Immature natural killer cell (primary cell): ENCODE measurements at regions not wholly inside any gene's neighbourhood (a gene's known extent, or its start where the extent isn't known, plus 50 kb on each side); places are given as distances from the start of the nearest gene placed in this dataset.

Experiments used
- DNase-seq, 3 donors: peaks; one replicate each; pipeline ENCODE4 v3.0.0; 2022; ENCODE audit warnings: mixed read lengths in 1 of 3
- H3K27ac Mint-ChIP-seq, 6 donors: one replicate each; pipeline ENCODE4 v1.8.0; 2020; ENCODE audit warnings: mixed read lengths in 6 of 6, mild to moderate bottlenecking in 5 of 6, inconsistent platforms in 4 of 6, moderate library complexity in 3 of 6
- H3K27me3 Mint-ChIP-seq, 3 donors: one replicate each; pipeline ENCODE4 v1.8.0; 2020 to 2021; ENCODE audit warnings: low read depth in 3 of 3, mild to moderate bottlenecking in 3 of 3, mixed read lengths in 3 of 3, moderate library complexity in 3 of 3, inconsistent platforms in 1 of 3
- H3K36me3 Mint-ChIP-seq, 3 donors: one replicate each; pipeline ENCODE4 v1.8.0; 2020; ENCODE audit warnings: mixed read lengths in 3 of 3, inconsistent platforms in 2 of 3, mild to moderate bottlenecking in 2 of 3
- H3K4me1 Mint-ChIP-seq, 2 donors: one replicate each; pipeline ENCODE4 v1.8.0; 2020; ENCODE audit warnings: inconsistent platforms in 2 of 2, mild to moderate bottlenecking in 2 of 2, mixed read lengths in 2 of 2, moderate library complexity in 1 of 2
- H3K4me3 Mint-ChIP-seq, 5 donors: one replicate each; pipeline ENCODE4 v1.8.0; 2020; ENCODE audit warnings: mild to moderate bottlenecking in 5 of 5, mixed read lengths in 5 of 5, inconsistent platforms in 3 of 5, moderate library complexity in 3 of 5
- H3K9me3 Mint-ChIP-seq, 6 donors: one replicate each; pipeline ENCODE4 v1.8.0; 2020; ENCODE audit warnings: mild to moderate bottlenecking in 6 of 6, mixed read lengths in 6 of 6, inconsistent platforms in 4 of 6, moderate library complexity in 3 of 6

- H3K27ac Mint-ChIP-seq = no peak overlapping the region
- H3K4me3 Mint-ChIP-seq = no peak overlapping the region
- H3K9me3 Mint-ChIP-seq = peaks cover 0 to 29% (median 10%) of the 10 kb centered on the region in 6 donors
- peaks cover 0 to 11% (median 4%) of the 10 kb centered on the region in 3 donors for H3K36me3 Mint-ChIP-seq
- no peak for DNase-seq
- H3K27me3 Mint-ChIP-seq = peaks cover 2 to 6% (median 3%) of the 10 kb centered on the region in 3 donors
- H3K4me1 Mint-ChIP-seq = peaks cover 0 to 6% of the 10 kb centered on the region in 2 donors
These were observed 156.1 kb upstream of the NCK2 start for GRCh38 chr2:105588581-105588980.

- Mint-ChIP-seq H3K4me3 (no peak overlapping the region), H3K27ac (no peak overlapping the region), H3K36me3 (peaks cover 0 to 11% (median 4%) of the 10 kb centered on the region in 3 donors), H3K4me1 (peaks cover 0 to 6% of the 10 kb centered on the region in 2 donors), H3K9me3 (peaks cover 0 to 29% (median 10%) of the 10 kb centered on the region in 6 donors), H3K27me3 (peaks cover under 1 to 6% (median 2%) of the 10 kb centered on the region in 3 donors)
- DNase-seq = no peak
These were observed 157.1 kb upstream of the NCK2 start for GRCh38 chr2:105587637-105588036.

- H3K27me3 Mint-ChIP-seq = peaks cover 0 to 6% (median 2%) of the 10 kb centered on the region in 3 donors
- peaks cover 0 to 21% (median 7%) of the 10 kb centered on the region in 6 donors for H3K9me3 Mint-ChIP-seq
- DNase-seq = no peak
- peak overlapping the region in 1 of 6 donors; percentile 23 for H3K27ac Mint-ChIP-seq
- no peak overlapping the region for H3K4me3 Mint-ChIP-seq
- H3K36me3 Mint-ChIP-seq = peaks cover 0 to 10% (median 4%) of the 10 kb centered on the region in 3 donors
- peaks cover 0 to 6% of the 10 kb centered on the region in 2 donors for H3K4me1 Mint-ChIP-seq
These were observed 160.2 kb upstream of the NCK2 start for GRCh38 chr2:105584435-105585010.

GRCh38 chr2:105582952-105583660 lies 161.6 kb upstream of the NCK2 start:
- Mint-ChIP-seq H3K27me3 (peaks cover 0 to 2% (median 2%) of the 10 kb centered on the region in 3 donors), H3K4me3 (no peak overlapping the region), H3K27ac (no peak overlapping the region), H3K9me3 (peaks cover 0 to 9% (median 3%) of the 10 kb centered on the region in 6 donors), H3K4me1 (peaks cover 0 to 6% of the 10 kb centered on the region in 2 donors), H3K36me3 (peaks cover 0 to 4% (median 2%) of the 10 kb centered on the region in 3 donors)
- DNase-seq = no peak

- Mint-ChIP-seq H3K4me1 (peaks cover 0 to 6% of the 10 kb centered on the region in 2 donors), H3K27ac (no peak overlapping the region), H3K36me3 (no peaks in the 10 kb centered on the region)
These were observed 163.2 kb upstream of the NCK2 start for GRCh38 chr2:105581555-105581944.

GRCh38 chr2:105580870-105581554 lies 163.7 kb upstream of the NCK2 start:
- Mint-ChIP-seq H3K4me1 (peaks cover 0 to 6% of the 10 kb centered on the region in 2 donors), H3K27ac (no peak overlapping the region), H3K36me3 (no peaks in the 10 kb centered on the region), H3K9me3 (peaks cover 0 to 4% (median 0%) of the 10 kb centered on the region in 6 donors), H3K27me3 (peaks cover 0 to 3% (median 2%) of the 10 kb centered on the region in 3 donors), H3K4me3 (no peak overlapping the region)
- DNase-seq = no peak

More at GRCh38 chr2:105581555-105581944, 163.2 kb upstream of the NCK2 start:
- Mint-ChIP-seq H3K9me3 (peaks cover 0 to 4% (median 0%) of the 10 kb centered on the region in 6 donors), H3K27me3 (peaks cover 0 to 3% (median 2%) of the 10 kb centered on the region in 3 donors), H3K4me3 (no peak overlapping the region)
- DNase-seq = no peak

GRCh38 chr2:105580216-105580615 lies 164.5 kb upstream of the NCK2 start:
- peaks cover 0 to 4% (median 0%) of the 10 kb centered on the region in 6 donors for H3K9me3 Mint-ChIP-seq
- H3K4me1 Mint-ChIP-seq = peaks cover 0 to 6% of the 10 kb centered on the region in 2 donors
- no peak for DNase-seq
- peaks cover under 1 to 3% (median 2%) of the 10 kb centered on the region in 3 donors for H3K27me3 Mint-ChIP-seq
- no peak overlapping the region for H3K4me3 Mint-ChIP-seq
- H3K27ac Mint-ChIP-seq = no peak overlapping the region
- no peaks in the 10 kb centered on the region for H3K36me3 Mint-ChIP-seq

GRCh38 chr2:105578166-105578565 lies 166.5 kb upstream of the NCK2 start:
- no peak overlapping the region for H3K4me3 Mint-ChIP-seq
- no peaks in the 10 kb centered on the region for H3K4me1 Mint-ChIP-seq
- no peaks in the 10 kb centered on the region for H3K36me3 Mint-ChIP-seq
- DNase-seq = no peak
- H3K27me3 Mint-ChIP-seq = peaks cover 0 to 2% (median 2%) of the 10 kb centered on the region in 3 donors
- H3K27ac Mint-ChIP-seq = no peak overlapping the region
- H3K9me3 Mint-ChIP-seq = no peaks in the 10 kb centered on the region

- DNase-seq = no peak
- Mint-ChIP-seq H3K27ac (no peak overlapping the region), H3K27me3 (peaks cover 0 to 2% (median 2%) of the 10 kb centered on the region in 3 donors), H3K36me3 (no peaks in the 10 kb centered on the region), H3K9me3 (no peaks in the 10 kb centered on the region), H3K4me1 (no peaks in the 10 kb centered on the region), H3K4me3 (no peak overlapping the region)
These were observed 166.9 kb upstream of the NCK2 start for GRCh38 chr2:105577762-105578161.

- Mint-ChIP-seq H3K36me3 (no peaks in the 10 kb centered on the region), H3K4me3 (no peak overlapping the region), H3K9me3 (no peaks in the 10 kb centered on the region), H3K4me1 (no peaks in the 10 kb centered on the region), H3K27me3 (peaks cover 0 to 3% (median 2%) of the 10 kb centered on the region in 3 donors), H3K27ac (no peak overlapping the region)
- DNase-seq = peak in 1 of 3 donors; percentile 17
These were observed 168.1 kb upstream of the NCK2 start for GRCh38 chr2:105576440-105577241.

GRCh38 chr2:105576050-105576439 lies 168.7 kb upstream of the NCK2 start:
- Mint-ChIP-seq H3K36me3 (no peaks in the 10 kb centered on the region), H3K27me3 (peaks cover 0 to 3% (median 2%) of the 10 kb centered on the region in 3 donors), H3K4me1 (no peaks in the 10 kb centered on the region), H3K4me3 (no peak overlapping the region), H3K9me3 (no peaks in the 10 kb centered on the region), H3K27ac (no peak overlapping the region)
- DNase-seq = no peak

- no peak overlapping the region for H3K27ac Mint-ChIP-seq
- H3K4me3 Mint-ChIP-seq = no peak overlapping the region
- no peaks in the 10 kb centered on the region for H3K4me1 Mint-ChIP-seq
- no peaks in the 10 kb centered on the region for H3K9me3 Mint-ChIP-seq
- no peak for DNase-seq
- no peaks in the 10 kb centered on the region for H3K36me3 Mint-ChIP-seq
- H3K27me3 Mint-ChIP-seq = peaks cover 0 to 3% (median 2%) of the 10 kb centered on the region in 3 donors
These were observed 169.2 kb upstream of the NCK2 start for GRCh38 chr2:105575499-105576025.

GRCh38 chr2:105574796-105575344 lies 169.8 kb upstream of the NCK2 start:
- Mint-ChIP-seq H3K27ac (no peak overlapping the region), H3K27me3 (peaks cover 0 to 3% (median 2%) of the 10 kb centered on the region in 3 donors), H3K4me3 (no peak overlapping the region), H3K4me1 (no peaks in the 10 kb centered on the region), H3K36me3 (no peaks in the 10 kb centered on the region), H3K9me3 (no peaks in the 10 kb centered on the region)
- no peak for DNase-seq
